ENCODE measurements at regions not wholly inside any gene's neighbourhood (a gene's known extent, or its start where the extent isn't known, plus 50 kb on each side); places are given as distances from the start of the nearest gene placed in this dataset.

GRCh38 chr13:65488606-65489005 lies 1741.5 kb downstream of the PCDH9 start:
- no peak for TF ChIP-seq CTCF (IDR thresholded peaks at IDR 0.05)
- ATAC-seq (ENCODE audit: low FRiP score): no peak
- DNase-seq (ENCODE audit: low spot score): no peak

- ATAC-seq (ENCODE audit: low FRiP score) (no peak), DNase-seq (ENCODE audit: low spot score) (no peak)
- TF ChIP-seq CTCF (IDR thresholded peaks at IDR 0.05): no peak
Measured at GRCh38 chr13:65479692-65480091, 1750.4 kb downstream of the PCDH9 start.

GRCh38 chr13:65473196-65473595 lies 1756.9 kb downstream of the PCDH9 start:
- TF ChIP-seq CTCF (IDR thresholded peaks at IDR 0.05): no peak
- DNase-seq (ENCODE audit: low spot score): no peak

GRCh38 chr13:65472336-65472735 lies 1757.8 kb downstream of the PCDH9 start:
- no peak for DNase-seq (ENCODE audit: low spot score)
- no peak for ATAC-seq (ENCODE audit: low FRiP score)
- TF ChIP-seq CTCF (IDR thresholded peaks at IDR 0.05): no peak

More at GRCh38 chr13:65473196-65473595, 1756.9 kb downstream of the PCDH9 start:
- ATAC-seq (ENCODE audit: low FRiP score): no peak

GRCh38 chr13:65470781-65471180 lies 1759.4 kb downstream of the PCDH9 start:
- ATAC-seq (ENCODE audit: low FRiP score) (no peak), DNase-seq (ENCODE audit: low spot score) (no peak)
- no peak for TF ChIP-seq CTCF (IDR thresholded peaks at IDR 0.05)

- ATAC-seq (ENCODE audit: low FRiP score) (no peak), DNase-seq (ENCODE audit: low spot score) (no peak)
- TF ChIP-seq CTCF (IDR thresholded peaks at IDR 0.05): no peak
Measured at GRCh38 chr13:65468628-65469027, 1761.5 kb downstream of the PCDH9 start.

GRCh38 chr13:65461590-65461989 lies 1768.5 kb downstream of the PCDH9 start:
- ATAC-seq (ENCODE audit: low FRiP score) (no peak), DNase-seq (ENCODE audit: low spot score) (no peak)
- no peak for TF ChIP-seq CTCF (IDR thresholded peaks at IDR 0.05)

Data from omental fat pad (tissue), 3 donors.